ENCODE measurements at regions not wholly inside any gene's neighbourhood (a gene's known extent, or its start where the extent isn't known, plus 50 kb on each side); places are given as distances from the start of the nearest gene placed in this dataset.

- Histone ChIP-seq H3K4me1 (ENCODE audit: control insufficient read depth, extremely low read depth, insufficient read depth, low read length) (no peaks in the 10 kb centered on the region), H3K9me1 (replicated peaks; ENCODE audit: control insufficient read depth, extremely low read depth, insufficient read depth, low read length) (no peaks in the 10 kb centered on the region), H3K9ac (replicated peaks; ENCODE audit: extremely low read depth, insufficient read depth, low read length) (no peak overlapping the region), H3K27ac (ENCODE audit: insufficient read depth, low read depth, low read length) (no peak overlapping the region), H4K20me1 (replicated peaks; ENCODE audit: control insufficient read depth, extremely low read depth, insufficient read depth, low read length) (no peaks in the 10 kb centered on the region), H3K4me2 (ENCODE audit: insufficient read depth, low read length) (no peak overlapping the region), H3K4me3 (replicated peaks in 1 of 3; ENCODE audit: insufficient read depth in 1 of 3, low read depth in 1 of 3, low read length in 3 of 3) (no peak overlapping the region), H3K79me2 (ENCODE audit: control insufficient read depth, insufficient read depth, low read length) (no peaks in the 10 kb centered on the region), H3K9me3 (replicated peaks; ENCODE audit: control insufficient read depth, insufficient read depth, low read length) (no peaks in the 10 kb centered on the region), H2AFZ (ENCODE audit: low read depth, low read length) (no peak overlapping the region), H3K36me3 (ENCODE audit: control insufficient read depth in 2 of 2, extremely low read depth in 1 of 2, insufficient read depth in 2 of 2, low read length in 2 of 2) (no peaks in the 10 kb centered on the region), H3K27me3 (ENCODE audit: control insufficient read depth in 2 of 2, insufficient read depth in 2 of 2, low read length in 2 of 2) (peaks cover 0 to 4% of the 10 kb centered on the region in 2 experiments)
- BruUV-seq (replicated peaks), result no TSS peak
- no peak for FAIRE-seq
- dilution Hi-C loops (cut with MboI; ENCODE audit: extremely low pct_ligation_motif_present, low sequenced_read_pairs) (no loop called here), intact Hi-C loops (cut with micrococcal nuclease) (no loop called here)
- CTCF ChIA-PET, result interaction anchor here (1.0 to 3.6 kb wide), 6 partner anchors 10 to 181 kb away, joined by 3 to 36 read pairs (median 6); no protein-coding TSS in a partner anchor
- POLR2A ChIA-PET, result no interaction called here
- TF ChIP-seq POLR2A (IDR thresholded peaks at IDR 0.05; ENCODE audit: low read depth, low read length) (no peak), MAX (IDR thresholded peaks at IDR 0.05; ENCODE audit: insufficient read depth, insufficient read length) (no peak), POLR2AphosphoS5 (IDR thresholded peaks at IDR 0.05; ENCODE audit: insufficient read depth, low read depth, low read length) (no peak), MYC (IDR thresholded peaks at IDR 0.05; ENCODE audit: low read depth, low read length) (no peak), JUN (IDR thresholded peaks at IDR 0.05; ENCODE audit: borderline replicate concordance, insufficient read depth, insufficient read length, low read depth) (no peak), GATA2 (IDR thresholded peaks at IDR 0.05; ENCODE audit: insufficient read depth, insufficient read length, low read depth, low read length) (no peak)
- TF ChIP-seq, protein P1, sequence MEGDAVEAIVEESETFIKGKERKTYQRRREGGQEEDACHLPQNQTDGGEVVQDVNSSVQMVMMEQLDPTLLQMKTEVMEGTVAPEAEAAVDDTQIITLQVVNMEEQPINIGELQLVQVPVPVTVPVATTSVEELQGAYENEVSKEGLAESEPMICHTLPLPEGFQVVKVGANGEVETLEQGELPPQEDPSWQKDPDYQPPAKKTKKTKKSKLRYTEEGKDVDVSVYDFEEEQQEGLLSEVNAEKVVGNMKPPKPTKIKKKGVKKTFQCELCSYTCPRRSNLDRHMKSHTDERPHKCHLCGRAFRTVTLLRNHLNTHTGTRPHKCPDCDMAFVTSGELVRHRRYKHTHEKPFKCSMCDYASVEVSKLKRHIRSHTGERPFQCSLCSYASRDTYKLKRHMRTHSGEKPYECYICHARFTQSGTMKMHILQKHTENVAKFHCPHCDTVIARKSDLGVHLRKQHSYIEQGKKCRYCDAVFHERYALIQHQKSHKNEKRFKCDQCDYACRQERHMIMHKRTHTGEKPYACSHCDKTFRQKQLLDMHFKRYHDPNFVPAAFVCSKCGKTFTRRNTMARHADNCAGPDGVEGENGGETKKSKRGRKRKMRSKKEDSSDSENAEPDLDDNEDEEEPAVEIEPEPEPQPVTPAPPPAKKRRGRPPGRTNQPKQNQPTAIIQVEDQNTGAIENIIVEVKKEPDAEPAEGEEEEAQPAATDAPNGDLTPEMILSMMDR (IDR thresholded peaks at IDR 0.05; ENCODE audit: extremely low read depth in 1 of 2, insufficient read depth in 1 of 2, low read depth in 1 of 2, low read length in 2 of 2), result no peak
- DNase-seq (ENCODE audit: low read depth, low spot score), result no peak
These were observed 78.5 kb upstream of the GSX1 start for GRCh38 chr13:27713767-27714166.

Data from endothelial cell of umbilical vein (primary cell).